ENCODE measurements at regions not wholly inside any gene's neighbourhood (a gene's known extent, or its start where the extent isn't known, plus 50 kb on each side); places are given as distances from the start of the nearest gene placed in this dataset.

- no peak overlapping the region for H2AFZ ChIP-seq (ENCODE audit: low read length)
- no peak overlapping the region for H3K4me2 ChIP-seq (ENCODE audit: low read length)
- no peaks in the 10 kb centered on the region for H3K4me1 ChIP-seq (ENCODE audit: insufficient read depth, low read length, severe bottlenecking)
- no peak overlapping the region for H3K27ac ChIP-seq (ENCODE audit: low read depth, low read length, poor library complexity, severe bottlenecking)
- no peaks in the 10 kb centered on the region for H4K20me1 ChIP-seq (ENCODE audit: insufficient read depth, low read length)
- H3K79me2 ChIP-seq (ENCODE audit: insufficient read depth, low read length): no peaks in the 10 kb centered on the region
- H3K9me2 ChIP-seq (ENCODE audit: low read depth, low read length): no peaks in the 10 kb centered on the region
- H3K4me3 ChIP-seq (ENCODE audit: low read depth, low read length, poor library complexity, severe bottlenecking): no peak overlapping the region
- H3F3A ChIP-seq (ENCODE audit: insufficient read depth, low read length): no peaks in the 10 kb centered on the region
- H3K9me3 ChIP-seq (ENCODE audit: low read length): no peaks in the 10 kb centered on the region
- no peak overlapping the region for H3K9ac ChIP-seq (ENCODE audit: low read length)
- H3K36me3 ChIP-seq (ENCODE audit: insufficient read depth, low read length): no peaks in the 10 kb centered on the region
- H3K27me3 ChIP-seq (ENCODE audit: insufficient read depth, low read length): no peaks in the 10 kb centered on the region
- TF ChIP-seq EZH2 (IDR thresholded peaks at IDR 0.05; ENCODE audit: borderline replicate concordance, low read length): no peak
- no peak for TF ChIP-seq CTCF (IDR thresholded peaks at IDR 0.05; ENCODE audit: low read length)
Observed at GRCh38 chr14:84929086-84929485, 600.9 kb upstream of the FLRT2 start.

- Histone ChIP-seq H2AFZ (ENCODE audit: low read length) (no peak overlapping the region), H3K9me2 (ENCODE audit: low read depth, low read length) (no peaks in the 10 kb centered on the region), H3K27ac (ENCODE audit: low read depth, low read length, poor library complexity, severe bottlenecking) (no peak overlapping the region), H3K36me3 (ENCODE audit: insufficient read depth, low read length) (no peaks in the 10 kb centered on the region), H3K4me2 (ENCODE audit: low read length) (no peak overlapping the region), H3K9me3 (ENCODE audit: low read length) (no peaks in the 10 kb centered on the region), H3K9ac (ENCODE audit: low read length) (no peak overlapping the region), H3K4me1 (ENCODE audit: insufficient read depth, low read length, severe bottlenecking) (no peaks in the 10 kb centered on the region), H3K4me3 (ENCODE audit: low read depth, low read length, poor library complexity, severe bottlenecking) (no peak overlapping the region), H3F3A (ENCODE audit: insufficient read depth, low read length) (no peaks in the 10 kb centered on the region), H4K20me1 (ENCODE audit: insufficient read depth, low read length) (no peaks in the 10 kb centered on the region), H3K27me3 (ENCODE audit: insufficient read depth, low read length) (no peaks in the 10 kb centered on the region), H3K79me2 (ENCODE audit: insufficient read depth, low read length) (no peaks in the 10 kb centered on the region)
- no peak for TF ChIP-seq CTCF (IDR thresholded peaks at IDR 0.05; ENCODE audit: low read length)
- TF ChIP-seq EZH2 (IDR thresholded peaks at IDR 0.05; ENCODE audit: borderline replicate concordance, low read length): no peak
Observed at GRCh38 chr14:84929834-84930233, 600.1 kb upstream of the FLRT2 start.

GRCh38 chr14:84937016-84937415 is 592.9 kb upstream of the FLRT2 start:
- Histone ChIP-seq H3K79me2 (ENCODE audit: insufficient read depth, low read length) (no peaks in the 10 kb centered on the region), H3K9me3 (ENCODE audit: low read length) (no peaks in the 10 kb centered on the region), H3F3A (ENCODE audit: insufficient read depth, low read length) (no peaks in the 10 kb centered on the region), H2AFZ (ENCODE audit: low read length) (no peak overlapping the region), H3K4me2 (ENCODE audit: low read length) (no peak overlapping the region), H4K20me1 (ENCODE audit: insufficient read depth, low read length) (no peaks in the 10 kb centered on the region), H3K36me3 (ENCODE audit: insufficient read depth, low read length) (no peaks in the 10 kb centered on the region), H3K4me1 (ENCODE audit: insufficient read depth, low read length, severe bottlenecking) (no peaks in the 10 kb centered on the region), H3K9ac (ENCODE audit: low read length) (no peak overlapping the region), H3K27ac (ENCODE audit: low read depth, low read length, poor library complexity, severe bottlenecking) (no peak overlapping the region), H3K9me2 (ENCODE audit: low read depth, low read length) (no peaks in the 10 kb centered on the region), H3K4me3 (ENCODE audit: low read depth, low read length, poor library complexity, severe bottlenecking) (no peak overlapping the region), H3K27me3 (ENCODE audit: insufficient read depth, low read length) (no peaks in the 10 kb centered on the region)
- TF ChIP-seq CTCF (IDR thresholded peaks at IDR 0.05; ENCODE audit: low read length): no peak
- TF ChIP-seq EZH2 (IDR thresholded peaks at IDR 0.05; ENCODE audit: borderline replicate concordance, low read length): no peak
